Natural killer cell treated with Interleukin-12 subunit alpha and Interleukin-12 subunit beta and Interleukin-15 and Interleukin-18, amount 100 ng/mL, for 72 hours (primary cell): ENCODE measurements at regions not wholly inside any gene's neighbourhood (a gene's known extent, or its start where the extent isn't known, plus 50 kb on each side); places are given as distances from the start of the nearest gene placed in this dataset.

ENCODE experiments used
- ATAC-seq, 2 donors: fragments of 150-1000 bp; cut with Tn5 transposase in 1 of 2; sonication (Bioruptor Pico), chemical (Tn5 transposase) in 1 of 2; 2 replicates each; pipeline ENCODE4 v1.10.0; 2021
- DNase-seq: peaks from one replicate; pipeline ENCODE4 v3.0.0; 2022; ENCODE audit warnings: low spot score
- H3K27ac Mint-ChIP-seq, 2 donors: 1 replicate in 1 of 2; 2 replicates in 1 of 2; pipeline ENCODE4 v1.8.0; 2022; ENCODE audit warnings: mixed read lengths in 2 of 2, mild to moderate bottlenecking in 1 of 2, moderate library complexity in 1 of 2
- H3K27me3 Mint-ChIP-seq, 2 donors: 1 replicate in 1 of 2; 2 replicates in 1 of 2; pipeline ENCODE4 v1.8.0; 2022; ENCODE audit warnings: mixed read lengths in 2 of 2
- H3K36me3 Mint-ChIP-seq: one replicate; pipeline ENCODE4 v1.8.0; 2022; ENCODE audit warnings: mixed read lengths
- H3K4me1 Mint-ChIP-seq, 2 donors: 1 replicate in 1 of 2; 2 replicates in 1 of 2; pipeline ENCODE4 v1.8.0; 2022; ENCODE audit warnings: low read depth in 2 of 2, mixed read lengths in 2 of 2, mild to moderate bottlenecking in 1 of 2
- H3K4me3 Mint-ChIP-seq: one replicate; pipeline ENCODE4 v1.8.0; 2022; ENCODE audit warnings: mixed read lengths
- H3K9me3 Mint-ChIP-seq: 2 replicates; pipeline ENCODE4 v1.8.0; 2022; ENCODE audit warnings: mixed read lengths

DNA sequence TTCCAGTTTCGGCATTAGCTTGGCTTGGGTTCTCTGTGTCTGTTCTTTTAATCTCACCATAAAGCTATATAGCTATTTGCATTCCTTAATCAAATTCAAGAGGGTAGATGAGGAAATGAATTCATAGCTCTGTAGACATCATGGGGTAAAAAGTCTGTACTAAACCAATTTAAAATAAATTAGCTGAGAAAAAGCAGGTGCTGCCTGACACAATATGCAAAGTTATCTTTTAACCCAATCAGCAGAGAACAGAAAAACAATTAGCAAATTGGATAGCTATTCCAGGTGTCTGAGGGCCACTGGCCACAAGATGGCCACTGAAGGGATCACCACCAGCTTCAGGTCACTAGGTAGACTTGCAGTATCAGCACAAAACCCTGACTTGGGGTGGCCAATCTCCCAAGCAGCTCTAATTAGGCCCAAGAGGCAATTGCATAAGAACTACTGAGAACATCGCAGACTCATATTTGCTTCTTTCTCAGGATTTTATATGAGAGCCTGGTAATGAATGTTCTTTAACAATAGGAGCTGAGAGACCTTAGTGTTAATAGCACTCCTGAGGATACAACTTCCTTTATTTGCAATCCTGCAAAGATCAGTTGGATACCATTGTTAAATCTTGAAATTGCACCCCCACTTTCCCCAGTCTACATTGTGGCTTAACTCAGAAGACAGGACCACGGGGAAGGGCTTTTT lies 494.3 kb downstream of the PDCD6IP start:
- no peak for ATAC-seq
- Mint-ChIP-seq H3K27ac (no peak overlapping the region), H3K4me3 (no peak overlapping the region), H3K4me1 (no peaks in the 10 kb centered on the region), H3K27me3 (peaks cover 5 to 16% of the 10 kb centered on the region in 2 donors), H3K9me3 (no peaks in the 10 kb centered on the region), H3K36me3 (no peaks in the 10 kb centered on the region)
- no peak for DNase-seq

DNA sequence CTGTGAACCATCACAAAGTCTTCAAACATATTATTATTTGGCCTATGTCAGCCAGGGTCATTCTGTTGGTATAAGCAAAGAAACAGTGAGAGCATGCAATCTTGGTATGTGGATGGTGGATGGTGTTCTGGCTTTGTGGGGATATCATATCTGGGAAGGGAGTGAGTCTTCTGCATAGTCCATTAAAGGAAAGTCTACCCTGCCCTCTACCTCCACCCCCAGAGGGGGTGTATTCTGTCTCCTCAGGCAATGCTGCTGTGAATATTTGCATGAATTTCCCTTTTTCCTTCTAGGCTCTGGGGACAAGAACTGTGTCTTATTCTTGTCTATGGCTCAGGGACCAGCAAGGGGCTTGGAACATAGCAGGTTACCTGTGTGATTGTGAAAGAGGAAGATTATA lies 495.8 kb downstream of the PDCD6IP start:
- H3K27me3 Mint-ChIP-seq: peaks cover 9 to 16% of the 10 kb centered on the region in 2 donors
- no peaks in the 10 kb centered on the region for H3K36me3 Mint-ChIP-seq
- no peak overlapping the region for H3K4me3 Mint-ChIP-seq
- no peaks in the 10 kb centered on the region for H3K4me1 Mint-ChIP-seq
- H3K9me3 Mint-ChIP-seq: no peaks in the 10 kb centered on the region
- ATAC-seq (no peak), DNase-seq (no peak)
- H3K27ac Mint-ChIP-seq: no peak overlapping the region

DNA sequence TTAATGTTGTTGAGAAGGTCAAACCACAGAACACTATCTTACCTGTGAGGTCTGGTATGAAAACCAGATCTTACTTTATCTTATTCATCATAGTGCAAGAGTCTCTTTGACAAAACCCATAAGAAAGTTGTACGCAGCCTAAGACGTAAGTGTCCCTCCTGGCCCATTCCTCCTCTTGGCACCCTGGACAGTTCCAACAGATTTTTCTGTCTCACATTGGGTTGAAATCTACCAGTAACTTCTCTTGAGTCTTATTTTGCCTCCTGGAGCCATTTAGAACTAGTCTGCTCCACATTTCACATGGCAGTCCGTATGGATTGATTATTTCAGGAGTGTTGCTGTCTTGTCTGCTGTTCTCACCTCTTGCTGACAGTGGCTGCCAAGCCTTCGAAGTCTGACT lies 498.4 kb downstream of the PDCD6IP start:
- no peak for DNase-seq
- Mint-ChIP-seq H3K9me3 (no peaks in the 10 kb centered on the region), H3K27me3 (peaks cover 11 to 16% of the 10 kb centered on the region in 2 donors), H3K4me1 (no peaks in the 10 kb centered on the region), H3K27ac (no peak overlapping the region), H3K36me3 (no peaks in the 10 kb centered on the region), H3K4me3 (no peak overlapping the region)
- no peak for ATAC-seq

DNA sequence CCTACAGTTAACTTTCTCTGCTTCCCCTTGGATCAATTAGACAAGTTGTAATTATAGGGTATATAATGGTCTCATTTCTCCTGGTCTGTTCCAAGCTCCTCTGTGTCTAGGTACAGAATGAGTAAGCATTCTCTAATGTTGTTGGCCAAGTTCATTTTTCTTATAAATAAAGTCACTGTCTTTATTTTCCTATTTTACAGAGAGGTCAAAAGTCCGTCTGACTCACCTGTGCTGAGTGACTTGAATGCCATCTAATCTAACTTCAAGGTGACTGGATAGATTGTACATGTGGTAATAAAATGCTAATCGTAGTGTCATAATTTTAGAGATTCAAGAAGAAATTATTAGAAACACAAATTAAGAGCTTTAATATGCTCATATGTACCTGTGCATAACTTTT lies 500.2 kb downstream of the PDCD6IP start:
- Mint-ChIP-seq H3K36me3 (no peaks in the 10 kb centered on the region), H3K27me3 (peaks cover 16 to 17% of the 10 kb centered on the region in 2 donors), H3K9me3 (no peaks in the 10 kb centered on the region), H3K4me1 (no peaks in the 10 kb centered on the region), H3K27ac (no peak overlapping the region), H3K4me3 (no peak overlapping the region)
- DNase-seq: no peak
- no peak for ATAC-seq

DNA sequence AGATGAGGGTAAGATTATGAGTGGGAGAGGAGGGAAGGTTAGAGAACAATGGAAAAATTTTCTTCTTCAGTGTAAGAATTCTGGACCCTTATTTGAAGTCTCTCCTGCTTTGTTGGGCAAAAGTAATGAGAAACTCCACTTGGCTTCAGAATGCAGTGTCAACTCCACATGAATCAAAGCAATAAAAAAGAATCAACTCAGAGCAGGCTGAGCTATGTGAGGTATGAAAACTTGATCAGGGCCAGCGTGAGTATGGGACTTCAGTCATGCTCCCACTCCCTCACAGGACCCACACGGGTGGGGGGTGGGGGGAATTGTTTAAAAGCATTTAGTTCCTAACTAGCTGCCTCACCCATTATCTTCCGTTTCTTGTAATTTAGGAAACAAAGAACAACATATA lies 502.2 kb downstream of the PDCD6IP start:
- H3K4me3 Mint-ChIP-seq: no peak overlapping the region
- H3K9me3 Mint-ChIP-seq: no peaks in the 10 kb centered on the region
- H3K27ac Mint-ChIP-seq: no peak overlapping the region
- no peaks in the 10 kb centered on the region for H3K4me1 Mint-ChIP-seq
- DNase-seq (no peak), ATAC-seq (no peak)
- peaks cover 16 to 21% of the 10 kb centered on the region in 2 donors for H3K27me3 Mint-ChIP-seq
- no peaks in the 10 kb centered on the region for H3K36me3 Mint-ChIP-seq

DNA sequence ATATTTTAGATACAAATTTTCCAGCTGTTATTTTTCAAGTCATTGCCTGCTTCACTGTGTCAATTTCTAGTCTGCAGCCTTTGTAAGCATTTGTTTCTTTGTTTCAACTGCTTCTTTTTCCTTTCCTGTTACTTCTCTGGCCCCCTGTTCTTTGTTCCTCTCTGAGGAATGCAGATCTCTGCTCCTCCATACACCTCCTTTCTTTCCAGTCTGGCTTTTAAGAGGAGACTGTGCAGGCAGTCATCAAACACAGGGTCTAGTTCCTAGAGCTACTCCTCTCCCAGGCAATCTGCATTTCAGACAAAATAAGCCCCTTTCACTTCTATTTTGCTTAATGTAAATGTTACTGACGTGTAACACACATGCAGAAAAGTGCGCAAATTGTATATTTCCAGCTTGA lies 502.9 kb downstream of the PDCD6IP start:
- H3K36me3 Mint-ChIP-seq: no peaks in the 10 kb centered on the region
- no peak for ATAC-seq
- H3K9me3 Mint-ChIP-seq: no peaks in the 10 kb centered on the region

DNA sequence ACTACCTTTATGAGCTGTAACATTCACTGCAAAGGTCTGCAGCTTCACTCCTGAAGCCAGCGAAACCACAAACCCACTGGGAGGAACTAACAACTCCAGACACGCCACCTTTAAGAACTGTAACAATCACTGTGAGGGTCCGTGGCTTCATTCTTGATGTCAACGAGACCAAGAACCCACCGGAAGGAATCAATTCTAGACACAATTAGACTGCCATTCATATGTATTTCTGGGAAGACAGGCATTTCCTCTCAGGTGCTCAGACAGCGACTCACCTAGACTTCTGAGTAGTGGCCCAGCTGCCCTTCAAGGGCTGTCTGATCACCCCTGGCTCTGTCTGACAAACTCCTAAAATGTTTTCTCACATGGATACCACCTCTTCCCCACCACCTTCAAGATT lies 506.8 kb downstream of the PDCD6IP start:
- Mint-ChIP-seq H3K4me3 (no peak overlapping the region), H3K36me3 (no peaks in the 10 kb centered on the region), H3K27me3 (peaks cover 0 to 12% of the 10 kb centered on the region in 2 donors), H3K27ac (no peak overlapping the region), H3K9me3 (peaks cover 2% of the 10 kb centered on the region), H3K4me1 (no peaks in the 10 kb centered on the region)
- DNase-seq (no peak), ATAC-seq (no peak)

More for the DNA sequence above, 502.9 kb downstream of the PDCD6IP start:
- Mint-ChIP-seq H3K4me3 (no peak overlapping the region), H3K4me1 (no peaks in the 10 kb centered on the region), H3K27ac (no peak overlapping the region), H3K27me3 (peaks cover 16 to 21% of the 10 kb centered on the region in 2 donors)
- no peak for DNase-seq

DNA sequence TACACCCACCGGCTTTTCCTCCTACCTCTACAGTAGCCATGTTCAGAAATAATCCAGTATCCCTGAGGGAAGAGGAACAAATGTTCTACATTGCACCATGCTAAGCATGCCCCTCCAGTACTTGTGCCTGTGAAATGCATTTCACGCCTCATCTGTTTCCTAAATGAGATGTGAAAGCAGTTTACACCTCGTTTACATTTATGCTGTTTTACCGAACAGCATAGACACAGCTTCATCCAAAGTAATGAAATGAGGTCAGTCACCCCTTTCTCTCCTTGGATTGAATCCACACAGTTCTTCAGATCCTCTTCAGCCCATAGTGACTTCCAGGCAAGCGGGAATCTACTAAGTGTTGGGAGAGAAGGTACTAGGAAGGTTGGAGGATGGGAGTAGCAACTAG lies 514.3 kb downstream of the PDCD6IP start:
- H3K27me3 Mint-ChIP-seq: peaks cover 5 to 8% of the 10 kb centered on the region in 2 donors
- no peaks in the 10 kb centered on the region for H3K4me1 Mint-ChIP-seq
- DNase-seq (no peak), ATAC-seq (no peak)
- H3K36me3 Mint-ChIP-seq: no peaks in the 10 kb centered on the region
- H3K9me3 Mint-ChIP-seq: peaks cover 6% of the 10 kb centered on the region
- H3K4me3 Mint-ChIP-seq: no peak overlapping the region
- no peak overlapping the region for H3K27ac Mint-ChIP-seq

DNA sequence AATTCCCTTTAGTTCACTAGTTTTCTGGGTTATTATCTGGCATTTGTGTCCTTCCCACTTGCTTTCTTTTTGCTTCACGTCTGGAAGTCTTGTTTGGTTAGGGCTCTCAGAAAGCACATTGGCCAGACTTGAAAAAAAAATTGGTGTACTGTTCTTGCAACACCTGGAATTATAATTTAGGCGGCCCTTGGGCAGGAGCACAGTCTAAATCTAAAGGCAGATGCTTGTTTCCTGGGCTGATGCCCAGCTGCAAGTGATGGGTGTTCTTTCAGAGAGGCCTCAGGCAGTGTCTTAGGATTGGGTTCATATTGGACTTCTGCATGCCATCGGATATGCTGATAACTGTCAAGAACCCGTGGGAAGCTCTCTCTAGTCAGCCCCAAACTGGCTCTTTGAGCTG lies 521.5 kb downstream of the PDCD6IP start:
- no peak for ATAC-seq
- Mint-ChIP-seq H3K27me3 (peaks cover 2 to 8% of the 10 kb centered on the region in 2 donors), H3K4me3 (no peak overlapping the region), H3K27ac (no peak overlapping the region), H3K36me3 (no peaks in the 10 kb centered on the region), H3K4me1 (no peaks in the 10 kb centered on the region), H3K9me3 (peaks cover 9% of the 10 kb centered on the region)
- no peak for DNase-seq

DNA sequence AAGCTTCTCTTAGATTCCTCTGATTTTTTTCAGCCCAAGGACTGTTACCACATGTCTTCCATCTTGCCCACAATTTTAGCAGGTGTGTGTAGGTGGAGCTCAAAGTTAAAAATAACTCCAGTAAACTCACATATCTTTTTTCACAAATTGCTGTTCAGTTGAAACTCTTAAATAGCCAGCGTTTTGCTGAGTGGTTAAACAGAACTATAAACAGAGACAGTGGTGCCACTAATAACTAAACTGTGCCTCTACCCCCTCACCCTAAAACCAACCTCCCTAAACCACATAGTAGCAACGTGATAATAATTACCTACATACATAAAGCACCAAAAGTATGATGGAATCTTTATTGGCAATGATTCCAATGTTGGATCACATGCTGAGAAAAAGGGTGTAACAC lies 525.1 kb downstream of the PDCD6IP start:
- ATAC-seq: no peak
- Mint-ChIP-seq H3K36me3 (no peaks in the 10 kb centered on the region), H3K27ac (no peak overlapping the region), H3K27me3 (no peaks in the 10 kb centered on the region), H3K4me1 (no peaks in the 10 kb centered on the region), H3K9me3 (no peaks in the 10 kb centered on the region), H3K4me3 (no peak overlapping the region)
- no peak for DNase-seq

DNA sequence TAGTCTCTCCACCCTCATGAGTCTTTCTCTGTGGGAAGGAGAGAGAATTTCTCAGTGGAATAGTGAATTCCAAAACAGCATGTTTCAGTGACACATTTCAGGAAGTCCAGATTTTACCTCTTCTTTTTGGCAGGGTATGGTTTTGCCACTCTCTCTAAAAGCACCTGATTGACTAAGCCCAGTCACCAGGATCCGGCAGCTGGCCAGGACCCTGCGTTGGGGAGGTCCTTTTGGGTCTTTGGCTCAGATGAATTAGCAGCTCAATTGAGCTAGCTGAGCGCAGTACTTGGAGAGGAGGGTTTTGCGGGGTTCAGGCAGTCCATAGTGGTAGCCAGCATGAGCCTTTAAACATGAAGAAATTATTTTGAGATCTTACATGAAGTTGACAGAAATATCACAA lies 548.2 kb downstream of the PDCD6IP start:
- Mint-ChIP-seq H3K36me3 (no peaks in the 10 kb centered on the region), H3K27me3 (no peaks in the 10 kb centered on the region), H3K4me1 (no peaks in the 10 kb centered on the region), H3K4me3 (no peak overlapping the region), H3K27ac (no peak overlapping the region), H3K9me3 (no peaks in the 10 kb centered on the region)
- no peak for ATAC-seq
- no peak for DNase-seq

DNA sequence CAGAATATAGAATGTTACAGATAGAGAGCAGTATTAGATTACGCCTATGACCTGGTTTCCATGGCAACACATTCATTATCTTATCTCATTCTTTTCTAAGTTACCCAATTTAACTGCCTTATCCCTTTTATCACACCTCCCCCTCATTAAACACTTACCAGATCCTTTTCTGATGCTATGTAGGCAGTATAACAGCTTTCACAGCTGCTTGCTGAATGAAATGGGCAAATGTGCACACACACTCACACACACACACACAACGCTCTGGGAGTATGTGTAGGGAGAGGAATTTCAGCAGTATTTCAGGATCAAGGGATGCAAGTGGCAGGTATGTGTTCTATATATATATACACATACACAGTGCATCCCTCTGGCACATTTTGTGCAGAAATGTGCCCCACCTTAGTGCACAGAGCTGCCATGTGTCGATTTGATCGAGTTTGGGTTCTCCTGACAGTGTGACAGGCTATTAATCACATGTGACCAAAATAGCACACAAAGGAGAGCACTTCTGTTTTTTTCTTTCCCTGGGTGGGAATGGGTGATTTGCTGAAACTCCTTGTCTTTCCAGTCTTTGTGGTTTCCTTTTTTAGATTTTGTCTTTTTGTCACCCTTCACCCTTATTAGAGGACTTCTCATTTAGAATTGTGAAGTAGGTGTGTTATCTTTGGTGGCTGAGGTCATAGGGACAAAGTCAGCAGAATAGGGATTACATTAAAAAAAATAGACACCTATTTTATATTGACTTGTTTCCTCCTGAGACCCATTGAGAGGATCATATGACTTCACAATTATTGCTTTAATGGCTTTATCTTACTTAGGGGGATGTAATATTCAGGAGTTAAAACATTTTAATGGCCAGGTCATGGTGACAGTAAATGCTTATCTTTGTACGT lies 553.7 kb downstream of the PDCD6IP start:
- Mint-ChIP-seq H3K4me3 (no peak overlapping the region), H3K9me3 (no peaks in the 10 kb centered on the region), H3K27ac (no peak overlapping the region), H3K27me3 (peaks cover 0 to 3% of the 10 kb centered on the region in 2 donors), H3K4me1 (no peaks in the 10 kb centered on the region), H3K36me3 (no peaks in the 10 kb centered on the region)
- no peak for DNase-seq
- no peak for ATAC-seq

DNA sequence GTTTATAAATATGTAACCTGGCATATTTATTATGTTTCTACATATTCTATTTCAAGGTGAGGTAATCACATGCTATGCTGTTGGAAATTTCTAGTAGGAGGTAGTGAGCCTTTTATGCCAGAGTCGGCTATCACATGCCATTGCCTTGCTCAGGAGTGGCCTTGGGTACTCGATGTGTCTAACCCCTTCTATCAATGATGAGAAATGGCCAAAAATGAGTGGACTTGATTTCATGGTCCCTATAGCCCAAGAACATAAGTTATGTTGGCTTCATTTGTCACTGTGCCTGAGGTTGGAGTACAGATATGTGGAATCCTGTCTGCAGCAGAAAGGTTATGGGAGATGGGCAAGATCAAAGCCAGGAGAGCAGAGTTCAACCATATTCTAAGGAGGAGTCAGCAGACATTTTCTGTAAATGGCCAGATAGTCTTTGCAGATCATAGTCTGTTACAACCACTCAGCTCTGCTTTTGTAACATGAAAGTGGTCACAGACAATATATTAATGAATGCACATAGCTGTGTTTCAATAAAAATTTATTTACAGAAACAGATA lies 554.4 kb downstream of the PDCD6IP start:
- ATAC-seq: no peak
- no peak for DNase-seq
- Mint-ChIP-seq H3K27ac (no peak overlapping the region), H3K27me3 (peaks cover 0 to 3% of the 10 kb centered on the region in 2 donors), H3K9me3 (no peaks in the 10 kb centered on the region), H3K4me3 (no peak overlapping the region), H3K4me1 (no peaks in the 10 kb centered on the region), H3K36me3 (no peaks in the 10 kb centered on the region)

DNA sequence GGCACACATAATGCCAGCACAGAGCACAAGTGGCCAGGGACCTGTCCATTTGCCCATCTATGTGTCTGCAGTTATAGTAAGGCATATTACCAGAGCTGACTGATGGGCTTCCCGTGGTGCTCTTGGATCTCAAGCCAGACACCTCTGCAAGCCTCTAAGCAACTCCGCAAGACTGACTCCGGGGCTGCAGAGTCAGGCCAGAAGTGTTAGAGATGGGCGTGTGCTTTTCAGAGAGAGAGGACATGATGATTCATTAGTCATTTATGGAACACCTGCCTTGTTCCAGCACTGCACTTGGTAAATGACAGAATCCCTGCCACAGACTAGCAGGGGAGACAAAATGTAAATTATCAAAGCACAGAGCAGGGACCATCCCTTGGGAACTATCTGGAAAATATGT lies 559.0 kb downstream of the PDCD6IP start:
- Mint-ChIP-seq H3K9me3 (no peaks in the 10 kb centered on the region), H3K36me3 (no peaks in the 10 kb centered on the region), H3K27ac (no peak overlapping the region), H3K4me3 (no peak overlapping the region), H3K4me1 (peaks cover 0 to 5% of the 10 kb centered on the region in 2 donors), H3K27me3 (peaks cover 0 to 5% of the 10 kb centered on the region in 2 donors)
- ATAC-seq (no peak), DNase-seq (no peak)
